ENCODE measurements at regions not wholly inside any gene's neighbourhood (a gene's known extent, or its start where the extent isn't known, plus 50 kb on each side); places are given as distances from the start of the nearest gene placed in this dataset.

DNA sequence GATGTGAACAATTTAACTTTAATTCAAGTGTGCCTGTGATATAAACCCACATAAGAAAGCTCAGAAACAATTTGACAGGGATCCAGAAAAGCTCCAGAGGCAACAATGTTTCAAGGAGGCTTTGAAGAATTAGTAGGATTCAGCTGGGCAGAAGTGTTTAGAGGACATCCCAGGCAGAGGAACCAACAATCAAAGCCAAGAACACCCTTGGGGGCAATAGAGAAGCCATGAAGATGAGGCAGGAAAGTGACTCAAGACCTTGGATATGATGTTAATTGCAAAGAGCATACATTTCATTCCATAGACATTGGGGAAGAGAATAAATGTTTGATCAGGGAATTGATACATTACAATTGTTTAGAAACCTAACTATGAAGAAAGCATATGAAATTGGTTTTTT, 280.3 kb downstream of the LTN1 start:
- no peak for TF ChIP-seq CTCF (IDR thresholded peaks at IDR 0.05)
- TF ChIP-seq POLR2AphosphoS5 (IDR thresholded peaks at IDR 0.05): no peak
- TF ChIP-seq POLR2A (IDR thresholded peaks at IDR 0.05): no peak
- TF ChIP-seq EP300 (IDR thresholded peaks at IDR 0.05): no peak
